Erythroblast (primary cell): ENCODE measurements at regions not wholly inside any gene's neighbourhood (a gene's known extent, or its start where the extent isn't known, plus 50 kb on each side); places are given as distances from the start of the nearest gene placed in this dataset.

Experiments used
- DNase-seq, 2 experiments: peaks; one replicate each; lab custom pipeline; 2025; lab: John Stamatoyannopoulos, UW
- GATA1 ChIP-seq: IDR thresholded peaks from 2 replicates; pipeline ENCODE4 v1.6.1; 2011; ENCODE audit warnings: low read depth, mild to moderate bottlenecking, control low read depth, low read length, moderate library complexity
- POLR2A ChIP-seq: IDR thresholded peaks from 2 replicates; pipeline ENCODE4 v1.6.1; 2011; ENCODE audit warnings: mild to moderate bottlenecking, low read length

- DNase-seq = no peak
- TF ChIP-seq POLR2A = no peak
- no peak for TF ChIP-seq GATA1
Measured at GRCh38 chr12:24233519-24234246, 284.2 kb upstream of the SOX5 start.

- no peak for DNase-seq
- TF ChIP-seq GATA1 (no peak), POLR2A (no peak)
Measured at GRCh38 chr12:24232531-24232930, 283.1 kb upstream of the SOX5 start.

- TF ChIP-seq GATA1 (no peak), POLR2A (no peak)
- no peak for DNase-seq
Measured at GRCh38 chr12:24231298-24231697, 281.8 kb upstream of the SOX5 start.

GRCh38 chr12:24230061-24230701, 280.7 kb upstream of the SOX5 start:
- DNase-seq = no peak
- no peak for TF ChIP-seq GATA1
- no peak for TF ChIP-seq POLR2A

- DNase-seq = no peak
- no peak for TF ChIP-seq GATA1
- TF ChIP-seq POLR2A = no peak
Measured at GRCh38 chr12:24229031-24229700, 279.7 kb upstream of the SOX5 start.

- TF ChIP-seq POLR2A = no peak
- no peak for TF ChIP-seq GATA1
- DNase-seq = no peak
Measured at GRCh38 chr12:24228371-24228770, 278.9 kb upstream of the SOX5 start.

- no peak for DNase-seq
- TF ChIP-seq POLR2A = no peak
- no peak for TF ChIP-seq GATA1
Measured at GRCh38 chr12:24227551-24227950, 278.1 kb upstream of the SOX5 start.

GRCh38 chr12:24226745-24227350, 277.4 kb upstream of the SOX5 start:
- DNase-seq = no peak

DNA sequence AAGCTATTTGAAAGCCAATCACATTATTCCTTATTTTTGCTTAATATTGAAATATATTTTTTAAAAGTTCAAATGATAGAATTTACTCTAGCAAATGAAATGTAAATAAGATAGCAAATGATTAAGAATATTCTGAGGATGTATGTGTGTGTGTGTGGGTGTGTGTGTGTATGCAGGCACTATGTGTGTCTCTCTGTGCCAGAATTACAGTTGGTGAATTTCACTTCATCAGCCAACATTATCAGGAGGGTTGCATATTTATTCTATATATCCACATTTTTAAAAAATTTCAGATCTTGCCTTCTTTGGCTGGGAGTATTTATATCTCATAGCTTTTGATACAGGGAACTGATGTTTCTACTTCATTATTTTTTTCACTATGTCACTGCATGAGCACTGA, 274.9 kb upstream of the SOX5 start:
- TF ChIP-seq GATA1 (no peak), POLR2A (no peak)
- DNase-seq = no peak

More at GRCh38 chr12:24226745-24227350, 277.4 kb upstream of the SOX5 start:
- TF ChIP-seq GATA1 (no peak), POLR2A (no peak)

DNA sequence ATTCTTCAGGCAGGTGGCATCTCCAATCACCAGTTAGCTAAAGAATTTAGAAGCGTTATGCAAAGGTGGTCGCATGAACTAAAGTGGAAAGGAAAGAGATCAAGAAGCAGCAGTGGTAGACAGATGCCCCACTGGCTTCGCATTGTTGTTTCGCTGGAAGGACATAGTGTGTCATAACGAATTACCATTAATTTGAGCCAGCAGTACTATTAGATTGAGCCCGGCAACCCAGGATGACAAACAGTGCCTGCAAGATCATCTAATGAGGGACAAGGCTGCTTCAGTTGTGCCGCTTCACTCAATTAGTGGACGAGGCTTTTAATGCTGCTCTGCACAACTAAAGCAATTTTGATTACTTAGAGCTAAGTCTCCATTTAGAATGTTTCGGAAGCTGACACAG, 274.5 kb upstream of the SOX5 start:
- TF ChIP-seq POLR2A (no peak), GATA1 (no peak)
- DNase-seq = no peak

GRCh38 chr12:24222968-24223367, 273.5 kb upstream of the SOX5 start:
- TF ChIP-seq POLR2A (no peak), GATA1 (no peak)
- no peak for DNase-seq

DNA sequence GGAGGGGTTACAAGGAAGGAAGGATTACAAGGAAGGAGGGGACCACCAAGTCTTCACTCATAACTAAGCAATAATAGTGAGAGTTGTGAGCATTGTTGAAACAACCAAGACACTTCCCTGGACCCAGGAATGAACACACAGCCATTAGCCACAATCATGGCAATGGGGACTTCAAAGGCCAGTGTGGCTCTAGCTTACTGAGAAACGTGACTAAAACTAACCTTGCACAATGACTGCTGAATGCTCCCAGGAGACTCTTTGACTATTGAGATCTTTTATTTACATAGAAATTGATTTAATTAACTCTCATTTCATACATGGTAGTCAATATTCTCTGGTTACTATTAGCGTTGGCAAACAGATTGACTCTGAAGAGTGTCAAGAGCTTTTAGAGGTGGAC, 263.0 kb upstream of the SOX5 start:
- TF ChIP-seq POLR2A (no peak), GATA1 (no peak)
- no peak for DNase-seq

GRCh38 chr12:24206621-24207020, 257.2 kb upstream of the SOX5 start:
- TF ChIP-seq POLR2A = no peak
- TF ChIP-seq GATA1 = no peak
- no peak for DNase-seq
